BE2C (cell line): ENCODE measurements at regions not wholly inside any gene's neighbourhood (a gene's known extent, or its start where the extent isn't known, plus 50 kb on each side); places are given as distances from the start of the nearest gene placed in this dataset.
"Not testable (repeated sequence)": the region's sequence is repeated elsewhere in the genome, so short reads cannot be mapped to it uniquely, and the experiment has no call there.

ENCODE experiments used
- DNase-seq: peaks from one replicate; pipeline ENCODE4 v3.0.0-alpha.2; 2020
- H3K27me3 ChIP-seq: fragments of 250-450 bp; sonication (Bioruptor Pico); 2 replicates; pipeline ENCODE4 v1.5.1; 2020; ENCODE audit warnings: mild to moderate bottlenecking
- H3K36me3 ChIP-seq: fragments of 250-450 bp; sonication (Bioruptor Pico); 2 replicates; pipeline ENCODE4 v1.5.1; 2020; ENCODE audit warnings: mild to moderate bottlenecking
- H3K4me1 ChIP-seq: fragments of 250-450 bp; sonication (Bioruptor Pico); 2 replicates; pipeline ENCODE4 v1.5.1; 2020
- H3K4me3 ChIP-seq: 2 replicates; pipeline ENCODE4 v1.5.1; 2011; ENCODE audit warnings: low read depth, low read length
- H3K9me3 ChIP-seq: fragments of 250-450 bp; sonication (Bioruptor Pico); 2 replicates; pipeline ENCODE4 v1.5.1; 2020
- CTCF ChIP-seq: IDR thresholded peaks from 2 replicates; pipeline ENCODE4 v1.5.1; 2012; ENCODE audit warnings: mild to moderate bottlenecking, low read depth, low read length

- H3K27me3 ChIP-seq, result no peaks in the 10 kb centered on the region
- H3K9me3 ChIP-seq, result no peaks in the 10 kb centered on the region
- H3K4me1 ChIP-seq, result no peaks in the 10 kb centered on the region
- H3K4me3 ChIP-seq, result no peak overlapping the region
- no peak for TF ChIP-seq CTCF
- H3K36me3 ChIP-seq, result no peaks in the 10 kb centered on the region
- DNase-seq, result no peak
These were observed 67.3 kb upstream of the WDR11 start for GRCh38 chr10:120783867-120784266.

DNA sequence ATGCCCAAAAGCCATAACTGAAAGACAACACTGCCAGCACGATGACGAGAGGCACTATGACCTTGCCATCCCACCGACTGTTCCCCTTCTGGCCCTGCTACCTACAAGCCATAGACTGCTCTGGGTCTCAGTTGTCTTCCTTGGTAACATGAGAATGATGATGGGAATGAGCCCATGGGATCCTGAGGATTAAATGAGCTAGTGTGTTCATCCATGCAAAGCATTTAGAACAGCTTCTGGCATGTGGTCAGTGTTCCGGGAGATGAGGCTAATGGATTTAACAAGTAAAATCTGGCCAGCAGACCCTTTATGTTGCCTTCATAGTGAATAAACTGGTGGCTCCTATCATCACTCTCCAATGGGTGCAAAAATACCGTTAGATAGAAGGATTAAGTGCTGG is 62.4 kb upstream of the WDR11 start:
- Histone ChIP-seq H3K9me3 (no peaks in the 10 kb centered on the region), H3K36me3 (no peaks in the 10 kb centered on the region), H3K4me1 (no peaks in the 10 kb centered on the region), H3K27me3 (no peaks in the 10 kb centered on the region), H3K4me3 (no peak overlapping the region)
- DNase-seq, result no peak
- TF ChIP-seq CTCF, result no peak

- no peak for TF ChIP-seq CTCF
- Histone ChIP-seq H3K9me3 (no peaks in the 10 kb centered on the region), H3K36me3 (no peaks in the 10 kb centered on the region), H3K4me3 (no peak overlapping the region), H3K4me1 (no peaks in the 10 kb centered on the region), H3K27me3 (no peaks in the 10 kb centered on the region)
- no peak for DNase-seq
These were observed 61.6 kb upstream of the WDR11 start for GRCh38 chr10:120789303-120790203.

GRCh38 chr10:120791316-120791715 is 59.8 kb upstream of the WDR11 start:
- H3K4me3 ChIP-seq, result no peak overlapping the region
- DNase-seq, result no peak
- H3K9me3 ChIP-seq, result no peaks in the 10 kb centered on the region
- TF ChIP-seq CTCF, result no peak
- no peaks in the 10 kb centered on the region for H3K27me3 ChIP-seq
- H3K4me1 ChIP-seq, result no peaks in the 10 kb centered on the region
- no peaks in the 10 kb centered on the region for H3K36me3 ChIP-seq

DNA sequence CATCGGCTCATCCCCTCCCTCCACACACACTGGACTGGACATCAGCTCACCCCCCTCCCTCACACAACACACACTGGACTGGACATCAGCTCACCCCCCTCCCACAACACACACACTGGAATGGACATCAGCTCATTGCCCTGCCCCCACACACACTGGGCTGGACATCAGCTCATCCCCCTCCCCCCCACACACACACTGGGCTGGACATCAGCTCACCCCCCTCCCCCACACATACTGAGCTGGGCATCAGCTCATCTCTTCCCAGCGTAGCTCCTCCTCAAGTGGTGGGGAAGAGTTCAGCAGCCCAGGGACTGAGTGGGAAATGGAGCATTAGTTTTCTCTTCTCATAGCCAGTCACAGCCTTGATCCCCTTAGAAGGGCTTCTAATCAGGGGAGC is 58.1 kb upstream of the WDR11 start:
- no peak for TF ChIP-seq CTCF
- Histone ChIP-seq H3K9me3 (no peaks in the 10 kb centered on the region), H3K4me3 (no peak overlapping the region), H3K4me1 (no peaks in the 10 kb centered on the region), H3K36me3 (no peaks in the 10 kb centered on the region), H3K27me3 (no peaks in the 10 kb centered on the region)
- DNase-seq, result no peak

DNA sequence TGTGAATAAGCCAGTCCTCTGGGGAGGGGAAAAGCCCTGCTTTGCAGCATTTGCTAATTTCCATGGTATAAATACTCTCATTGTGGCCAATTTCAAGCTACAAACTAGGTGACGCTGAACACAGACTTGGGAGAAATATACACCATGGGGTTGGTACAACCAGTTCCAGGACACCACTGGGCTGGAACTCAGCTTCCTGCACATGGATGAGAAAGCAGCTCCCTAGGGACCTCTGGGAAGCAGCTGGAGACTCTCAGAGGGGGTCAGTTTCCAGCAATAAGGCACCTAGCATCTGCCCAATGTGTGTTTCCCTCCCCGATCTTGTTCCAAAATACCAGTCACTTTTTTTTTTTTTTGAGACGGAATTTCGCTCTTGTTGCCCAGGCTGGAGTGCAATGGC is 56.8 kb upstream of the WDR11 start:
- Histone ChIP-seq H3K4me1 (no peaks in the 10 kb centered on the region), H3K36me3 (no peaks in the 10 kb centered on the region), H3K27me3 (no peaks in the 10 kb centered on the region), H3K4me3 (no peak overlapping the region), H3K9me3 (no peaks in the 10 kb centered on the region)
- TF ChIP-seq CTCF, result no peak
- DNase-seq, result no peak

GRCh38 chr10:120798276-120798675 is 52.9 kb upstream of the WDR11 start:
- not testable (repeated sequence) for H3K9me3 ChIP-seq, H3K4me3 ChIP-seq, H3K36me3 ChIP-seq, H3K27me3 ChIP-seq, H3K4me1 ChIP-seq, DNase-seq
